K562 (cell line): ENCODE measurements at regions not wholly inside any gene's neighbourhood (a gene's known extent, or its start where the extent isn't known, plus 50 kb on each side); places are given as distances from the start of the nearest gene placed in this dataset.

Source experiments
- ARID2 ChIP-seq: fragments of 450-650 bp; IDR thresholded peaks from 2 replicates; pipeline ENCODE4 v1.6.1; 2017; ENCODE audit warnings: antibody characterized with exemption, mild to moderate bottlenecking
- BACH1 ChIP-seq: fragments of 200-800 bp; sonication (Bioruptor generic); IDR thresholded peaks from 2 replicates; pipeline ENCODE4 v1.6.1; 2016; ENCODE audit warnings: missing genetic modification characterization, missing compliant biosample characterization
- CREB1 ChIP-seq, 2 experiments: sonication (generic) in 1 of 2; formaldehyde crosslinking in 1 of 2; IDR thresholded peaks; 2 replicates each; pipeline versions ENCODE4 v1.6.1 to v1.8.0; 2012 to 2022; ENCODE audit warnings: inconsistent platforms in 1 of 2, mild to moderate bottlenecking in 1 of 2, missing genetic modification reagents in 1 of 2, moderate library complexity in 1 of 2
- ERF ChIP-seq: fragments of 450-650 bp; formaldehyde crosslinking; IDR thresholded peaks from 2 replicates; pipeline ENCODE4 v1.4.0; 2020; ENCODE audit warnings: mild to moderate bottlenecking, mixed read lengths
- JUND ChIP-seq, 2 experiments: IDR thresholded peaks; 2 replicates in 1 of 2; 3 replicates in 1 of 2; pipeline ENCODE4 v1.6.1; 2011; ENCODE audit warnings: borderline replicate concordance in 2 of 2, low read depth in 2 of 2, low read length in 2 of 2, improper control_type of control experiment in 1 of 2, missing biosample characterization in 1 of 2, missing genetic modification characterization in 1 of 2, missing genetic modification reagents in 1 of 2
- RBBP5 ChIP-seq: fragments of 200-600 bp; sonication (generic); IDR thresholded peaks from 2 replicates; pipeline ENCODE4 v1.6.1; 2012; ENCODE audit warnings: borderline replicate concordance, mild to moderate bottlenecking, low read length, control low read depth, inconsistent platforms; ENCODE audit not compliant: insufficient read depth, poor library complexity, severe bottlenecking
- SAFB2 ChIP-seq: fragments of 200-400 bp; formaldehyde crosslinking; IDR thresholded peaks from 2 replicates; pipeline ENCODE4 v1.6.1; 2018; ENCODE audit warnings: borderline replicate concordance, low read length, low read depth, moderate library complexity; ENCODE audit not compliant: severe bottlenecking
- STAG1 ChIP-seq: sonication (generic); formaldehyde crosslinking; IDR thresholded peaks from 2 replicates; pipeline ENCODE4 v1.5.0; 2020; ENCODE audit warnings: missing genetic modification reagents, borderline replicate concordance
- ZNF586 ChIP-seq: fragments of 450-650 bp; formaldehyde crosslinking; conservative IDR thresholded peaks from 2 replicates; pipeline ENCODE4 v1.4.0; 2020; ENCODE audit warnings: mild to moderate bottlenecking, moderate library complexity
- TF ChIP-seq, protein P1 (sequence below), 2 experiments: fragments of 450-650 bp; IDR thresholded peaks; 2 replicates each; pipeline ENCODE4 v1.6.1; 2016; ENCODE audit warnings: mild to moderate bottlenecking in 2 of 2, borderline replicate concordance in 1 of 2, low read depth in 1 of 2, moderate library complexity in 1 of 2
- TF ChIP-seq, protein P2 (sequence below): conservative IDR thresholded peaks from 2 replicates; pipeline ENCODE4 v1.6.1; 2011; ENCODE audit warnings: low read depth, mild to moderate bottlenecking, low read length; ENCODE audit not compliant: control insufficient read depth
- TF ChIP-seq, protein P3 (sequence below): fragments of 450-650 bp; formaldehyde crosslinking; IDR thresholded peaks from 2 replicates; pipeline ENCODE4 v1.4.0; 2020; ENCODE audit warnings: mild to moderate bottlenecking, moderate library complexity
- TF ChIP-seq, protein P4 (sequence below): fragments of 250-450 bp; sonication (Bioruptor Pico); IDR thresholded peaks from 2 replicates; pipeline ENCODE4 v1.5.0; 2022; ENCODE audit warnings: mild to moderate bottlenecking

DNA sequence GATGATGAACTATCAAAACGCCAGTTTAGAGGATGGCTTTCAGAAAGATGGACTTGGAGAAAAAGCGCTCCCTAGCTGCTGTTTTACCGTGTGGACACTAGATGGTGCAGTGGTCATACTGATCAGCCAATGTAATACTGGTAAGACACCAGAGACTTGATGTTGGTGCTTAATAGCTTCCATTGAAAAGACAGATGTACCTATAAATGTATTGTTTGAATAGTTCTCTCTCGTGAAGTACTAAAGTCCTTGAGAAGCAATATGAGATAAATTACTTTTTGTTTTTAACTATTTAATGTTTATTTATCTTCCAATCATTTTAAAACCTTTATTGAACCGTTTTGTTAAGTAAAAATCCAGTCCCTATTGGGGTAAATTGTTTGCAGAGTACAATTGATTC, 63.9 kb upstream of the FUCA2 start (continued):
- TF ChIP-seq, protein P1, sequence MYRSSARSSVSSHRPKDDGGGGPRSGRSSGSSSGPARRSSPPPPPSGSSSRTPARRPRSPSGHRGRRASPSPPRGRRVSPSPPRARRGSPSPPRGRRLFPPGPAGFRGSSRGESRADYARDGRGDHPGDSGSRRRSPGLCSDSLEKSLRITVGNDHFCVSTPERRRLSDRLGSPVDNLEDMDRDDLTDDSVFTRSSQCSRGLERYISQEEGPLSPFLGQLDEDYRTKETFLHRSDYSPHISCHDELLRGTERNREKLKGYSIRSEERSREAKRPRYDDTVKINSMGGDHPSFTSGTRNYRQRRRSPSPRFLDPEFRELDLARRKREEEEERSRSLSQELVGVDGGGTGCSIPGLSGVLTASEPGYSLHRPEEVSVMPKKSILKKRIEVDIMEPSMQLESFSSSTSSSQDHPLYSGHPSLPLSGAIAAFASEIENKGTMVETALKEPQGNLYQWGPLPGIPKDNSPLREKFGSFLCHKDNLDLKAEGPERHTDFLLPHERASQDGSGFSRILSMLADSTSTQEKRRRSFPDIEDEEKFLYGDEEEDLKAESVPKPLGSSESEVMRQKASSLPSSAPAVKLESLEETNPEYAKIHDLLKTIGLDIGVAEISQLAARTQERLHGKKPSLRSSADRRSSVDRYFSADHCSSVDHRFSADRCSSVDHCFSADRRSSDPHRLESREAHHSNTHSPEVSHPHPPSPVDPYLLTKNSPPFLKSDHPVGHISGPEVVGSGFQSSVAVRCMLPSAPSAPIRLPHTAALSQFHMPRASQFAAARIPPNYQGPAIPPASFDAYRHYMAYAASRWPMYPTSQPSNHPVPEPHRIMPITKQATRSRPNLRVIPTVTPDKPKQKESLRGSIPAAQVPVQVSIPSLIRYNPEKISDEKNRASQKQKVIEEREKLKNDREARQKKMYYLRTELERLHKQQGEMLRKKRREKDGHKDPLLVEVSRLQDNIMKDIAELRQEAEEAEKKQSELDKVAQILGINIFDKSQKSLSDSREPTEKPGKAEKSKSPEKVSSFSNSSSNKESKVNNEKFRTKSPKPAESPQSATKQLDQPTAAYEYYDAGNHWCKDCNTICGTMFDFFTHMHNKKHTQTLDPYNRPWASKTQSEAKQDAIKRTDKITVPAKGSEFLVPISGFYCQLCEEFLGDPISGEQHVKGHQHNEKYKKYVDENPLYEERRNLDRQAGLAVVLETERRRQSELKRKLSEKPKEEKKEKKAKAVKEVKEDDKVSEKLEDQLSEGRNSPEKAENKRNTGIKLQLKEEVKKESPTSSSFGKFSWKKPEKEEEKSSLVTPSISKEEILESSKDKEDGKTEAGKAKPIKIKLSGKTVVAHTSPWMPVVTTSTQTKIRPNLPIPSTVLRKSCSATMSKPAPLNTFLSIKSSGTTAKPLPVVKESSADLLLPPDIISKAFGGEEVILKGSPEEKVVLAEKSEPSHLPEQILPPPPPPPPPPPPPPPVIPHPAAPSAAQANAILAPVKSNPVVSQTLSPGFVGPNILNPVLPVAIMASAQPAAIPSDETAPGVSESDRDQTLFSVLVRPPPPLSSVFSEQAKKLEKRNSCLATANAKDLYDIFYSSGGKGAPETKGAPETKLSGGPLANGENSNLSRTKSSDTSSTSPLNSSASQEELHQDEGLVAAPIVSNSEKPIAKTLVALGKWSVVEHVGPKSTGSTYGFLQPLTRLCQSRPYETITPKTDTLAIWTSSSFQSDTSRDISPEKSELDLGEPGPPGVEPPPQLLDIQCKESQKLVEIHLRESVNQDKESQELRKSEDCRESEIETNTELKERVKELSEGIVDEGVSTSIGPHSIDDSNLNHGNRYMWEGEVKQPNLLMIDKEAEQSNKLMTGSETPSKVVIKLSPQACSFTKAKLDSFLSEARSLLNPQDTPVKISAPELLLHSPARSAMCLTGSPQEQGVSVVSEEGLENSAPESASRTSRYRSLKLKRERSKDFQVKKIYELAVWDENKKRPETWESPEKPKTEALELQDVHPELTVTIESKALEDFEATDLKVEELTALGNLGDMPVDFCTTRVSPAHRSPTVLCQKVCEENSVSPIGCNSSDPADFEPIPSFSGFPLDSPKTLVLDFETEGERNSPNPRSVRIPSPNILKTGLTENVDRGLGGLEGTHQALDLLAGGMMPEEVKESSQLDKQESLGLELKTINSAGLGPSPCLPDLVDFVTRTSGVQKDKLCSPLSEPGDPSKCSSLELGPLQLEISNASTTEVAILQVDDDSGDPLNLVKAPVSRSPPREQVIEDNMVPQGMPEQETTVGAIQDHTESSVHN (IDR thresholded peaks at IDR 0.05; ENCODE audit: borderline replicate concordance in 1 of 2, low read depth in 1 of 2), result no peak
- TF ChIP-seq JUND (IDR thresholded peaks at IDR 0.05; ENCODE audit: borderline replicate concordance, low read depth, low read length) (peak; percentile 14; the same call in 1 of the 2 replicates), JUND (tag; IDR thresholded peaks at IDR 0.05; ENCODE audit: borderline replicate concordance, low read depth, low read length) (no peak), SAFB2 (no peak), BACH1 (peak; percentile 17; the same call in 1 of the 2 replicates), STAG1 (CRISPR knock-in tag) (peak; percentile 92), CREB1 (IDR thresholded peaks at IDR 0.05) (no peak), CREB1 (CRISPR knock-in tag; IDR thresholded peaks at IDR 0.05) (no peak), ARID2 (peak; percentile 74), ZNF586 (no peak), RBBP5 (no peak), ERF (CRISPR knock-in tag) (no peak)
- TF ChIP-seq, protein P2, sequence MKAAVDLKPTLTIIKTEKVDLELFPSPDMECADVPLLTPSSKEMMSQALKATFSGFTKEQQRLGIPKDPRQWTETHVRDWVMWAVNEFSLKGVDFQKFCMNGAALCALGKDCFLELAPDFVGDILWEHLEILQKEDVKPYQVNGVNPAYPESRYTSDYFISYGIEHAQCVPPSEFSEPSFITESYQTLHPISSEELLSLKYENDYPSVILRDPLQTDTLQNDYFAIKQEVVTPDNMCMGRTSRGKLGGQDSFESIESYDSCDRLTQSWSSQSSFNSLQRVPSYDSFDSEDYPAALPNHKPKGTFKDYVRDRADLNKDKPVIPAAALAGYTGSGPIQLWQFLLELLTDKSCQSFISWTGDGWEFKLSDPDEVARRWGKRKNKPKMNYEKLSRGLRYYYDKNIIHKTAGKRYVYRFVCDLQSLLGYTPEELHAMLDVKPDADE, result no peak
- TF ChIP-seq, protein P3, sequence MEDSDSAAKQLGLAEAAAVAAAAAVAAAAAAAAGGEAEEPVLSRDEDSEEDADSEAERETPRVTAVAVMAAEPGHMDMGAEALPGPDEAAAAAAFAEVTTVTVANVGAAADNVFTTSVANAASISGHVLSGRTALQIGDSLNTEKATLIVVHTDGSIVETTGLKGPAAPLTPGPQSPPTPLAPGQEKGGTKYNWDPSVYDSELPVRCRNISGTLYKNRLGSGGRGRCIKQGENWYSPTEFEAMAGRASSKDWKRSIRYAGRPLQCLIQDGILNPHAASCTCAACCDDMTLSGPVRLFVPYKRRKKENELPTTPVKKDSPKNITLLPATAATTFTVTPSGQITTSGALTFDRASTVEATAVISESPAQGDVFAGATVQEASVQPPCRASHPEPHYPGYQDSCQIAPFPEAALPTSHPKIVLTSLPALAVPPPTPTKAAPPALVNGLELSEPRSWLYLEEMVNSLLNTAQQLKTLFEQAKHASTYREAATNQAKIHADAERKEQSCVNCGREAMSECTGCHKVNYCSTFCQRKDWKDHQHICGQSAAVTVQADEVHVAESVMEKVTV (CRISPR knock-in tag), result peak; percentile 96
- TF ChIP-seq, protein P4, sequence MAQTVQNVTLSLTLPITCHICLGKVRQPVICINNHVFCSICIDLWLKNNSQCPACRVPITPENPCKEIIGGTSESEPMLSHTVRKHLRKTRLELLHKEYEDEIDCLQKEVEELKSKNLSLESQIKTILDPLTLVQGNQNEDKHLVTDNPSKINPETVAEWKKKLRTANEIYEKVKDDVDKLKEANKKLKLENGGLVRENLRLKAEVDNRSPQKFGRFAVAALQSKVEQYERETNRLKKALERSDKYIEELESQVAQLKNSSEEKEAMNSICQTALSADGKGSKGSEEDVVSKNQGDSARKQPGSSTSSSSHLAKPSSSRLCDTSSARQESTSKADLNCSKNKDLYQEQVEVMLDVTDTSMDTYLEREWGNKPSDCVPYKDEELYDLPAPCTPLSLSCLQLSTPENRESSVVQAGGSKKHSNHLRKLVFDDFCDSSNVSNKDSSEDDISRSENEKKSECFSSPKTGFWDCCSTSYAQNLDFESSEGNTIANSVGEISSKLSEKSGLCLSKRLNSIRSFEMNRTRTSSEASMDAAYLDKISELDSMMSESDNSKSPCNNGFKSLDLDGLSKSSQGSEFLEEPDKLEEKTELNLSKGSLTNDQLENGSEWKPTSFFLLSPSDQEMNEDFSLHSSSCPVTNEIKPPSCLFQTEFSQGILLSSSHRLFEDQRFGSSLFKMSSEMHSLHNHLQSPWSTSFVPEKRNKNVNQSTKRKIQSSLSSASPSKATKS, result no peak
